ENCODE measurements at regions not wholly inside any gene's neighbourhood (a gene's known extent, or its start where the extent isn't known, plus 50 kb on each side); places are given as distances from the start of the nearest gene placed in this dataset.

GRCh38 chr9:7977586-7977985 is 178.0 kb upstream of the DMAC1 start:
- Histone ChIP-seq H3K36me3 (ENCODE audit: control insufficient read depth, insufficient read depth, low read length) (no peaks in the 10 kb centered on the region), H3K9me3 (ENCODE audit: control insufficient read depth, insufficient read depth, low read depth, low read length) (no peaks in the 10 kb centered on the region), H3K27ac (ENCODE audit: low read length) (no peak overlapping the region), H3K4me1 (ENCODE audit: control insufficient read depth, insufficient read depth, low read length) (no peaks in the 10 kb centered on the region), H3K27me3 (ENCODE audit: control insufficient read depth, insufficient read depth, low read length) (no peaks in the 10 kb centered on the region), H3K4me3 (ENCODE audit: low read depth in 2 of 2, low read length in 2 of 2) (no peak overlapping the region)
- no peak for ATAC-seq
- ChIA-PET CTCF (no interaction called here), POLR2A (no interaction called here)
- BruUV-seq (replicated peaks) = no TSS peak
- intact Hi-C loops (cut with micrococcal nuclease; ENCODE audit: unreplicated experiment) = no loop called here
- no peak for TF ChIP-seq POLR2AphosphoS5 (IDR thresholded peaks at IDR 0.05; ENCODE audit: low read depth, low read length)
- TF ChIP-seq REST (IDR thresholded peaks at IDR 0.05; ENCODE audit: insufficient read depth in 1 of 2, low read depth in 2 of 2, low read length in 1 of 2) = no peak
- no peak for TF ChIP-seq CTCF (IDR thresholded peaks at IDR 0.05)
- no peak for TF ChIP-seq TCF7L2 (IDR thresholded peaks at IDR 0.05; ENCODE audit: low read depth, low read length)
- TF ChIP-seq SIN3A (IDR thresholded peaks at IDR 0.05; ENCODE audit: borderline replicate concordance, insufficient read depth, low read depth, low read length) = no peak
- in situ Hi-C loops (cut with HindIII; ENCODE audit: low pct_unique_long_range_greater_than_20kb, low sequenced_read_pairs) = no loop called here
- DNase-seq (ENCODE audit: low read depth, low spot score) = no peak

- BruUV-seq (replicated peaks) = no TSS peak
- no peaks in the 10 kb centered on the region for H3K4me1 ChIP-seq (ENCODE audit: control insufficient read depth, insufficient read depth, low read length)
- ChIA-PET CTCF (no interaction called here), POLR2A (no interaction called here)
- DNase-seq (ENCODE audit: low read depth, low spot score) = no peak
- intact Hi-C loops (cut with micrococcal nuclease; ENCODE audit: unreplicated experiment) = no loop called here
- no peaks in the 10 kb centered on the region for H3K36me3 ChIP-seq (ENCODE audit: control insufficient read depth, insufficient read depth, low read length)
- no peak for TF ChIP-seq SIN3A (IDR thresholded peaks at IDR 0.05; ENCODE audit: borderline replicate concordance, insufficient read depth, low read depth, low read length)
- no peak for TF ChIP-seq REST (IDR thresholded peaks at IDR 0.05; ENCODE audit: insufficient read depth in 1 of 2, low read depth in 2 of 2, low read length in 1 of 2)
- TF ChIP-seq CTCF (IDR thresholded peaks at IDR 0.05) = no peak
- TF ChIP-seq POLR2AphosphoS5 (IDR thresholded peaks at IDR 0.05; ENCODE audit: low read depth, low read length) = no peak
- no peaks in the 10 kb centered on the region for H3K9me3 ChIP-seq (ENCODE audit: control insufficient read depth, insufficient read depth, low read depth, low read length)
- H3K27me3 ChIP-seq (ENCODE audit: control insufficient read depth, insufficient read depth, low read length) = no peaks in the 10 kb centered on the region
- ATAC-seq = no peak
- in situ Hi-C loops (cut with HindIII; ENCODE audit: low pct_unique_long_range_greater_than_20kb, low sequenced_read_pairs) = no loop called here
- no peak overlapping the region for H3K27ac ChIP-seq (ENCODE audit: low read length)
- no peak overlapping the region for H3K4me3 ChIP-seq (ENCODE audit: low read depth in 2 of 2, low read length in 2 of 2)
Observed at GRCh38 chr9:7976856-7977255, 177.3 kb upstream of the DMAC1 start.

Data from Panc1 (cell line).